Ishikawa (cell line): ENCODE measurements at regions not wholly inside any gene's neighbourhood (a gene's known extent, or its start where the extent isn't known, plus 50 kb on each side); places are given as distances from the start of the nearest gene placed in this dataset.

Experiments
- CEBPB ChIP-seq: IDR thresholded peaks from 2 replicates; pipeline ENCODE4 v1.6.1; 2012
- CREB1 ChIP-seq: IDR thresholded peaks from 2 replicates; pipeline ENCODE4 v1.6.1; 2012; ENCODE audit warnings: low read depth
- EGR1 ChIP-seq: IDR thresholded peaks from 2 replicates; pipeline ENCODE4 v1.6.1; 2012
- EP300 ChIP-seq: IDR thresholded peaks from 2 replicates; pipeline ENCODE4 v1.6.1; 2012; ENCODE audit warnings: borderline replicate concordance
- FOXM1 ChIP-seq: IDR thresholded peaks from 2 replicates; pipeline ENCODE4 v1.6.1; 2012; ENCODE audit warnings: low read depth, borderline replicate concordance
- NFIC ChIP-seq: IDR thresholded peaks from 2 replicates; pipeline ENCODE4 v1.6.1; 2012
- RAD21 ChIP-seq: IDR thresholded peaks from 2 replicates; pipeline ENCODE4 v1.6.1; 2012; ENCODE audit warnings: low read depth
- TAF1 ChIP-seq: IDR thresholded peaks from 2 replicates; pipeline ENCODE4 v1.6.1; 2012; ENCODE audit warnings: low read depth, mild to moderate bottlenecking
- TCF12 ChIP-seq: IDR thresholded peaks from 2 replicates; pipeline ENCODE4 v1.6.1; 2012; ENCODE audit warnings: low read depth
- TEAD4 ChIP-seq: IDR thresholded peaks from 2 replicates; pipeline ENCODE4 v1.6.1; 2012
- YY1 ChIP-seq: IDR thresholded peaks from 2 replicates; pipeline ENCODE4 v1.6.1; 2012; ENCODE audit warnings: low read depth
- ZBTB7A ChIP-seq: IDR thresholded peaks from 2 replicates; pipeline ENCODE4 v1.6.1; 2012; ENCODE audit warnings: low read depth
- TF ChIP-seq, protein P1 (sequence below): IDR thresholded peaks from 2 replicates; pipeline ENCODE4 v1.6.1; 2012
- TF ChIP-seq, protein P2 (sequence below): IDR thresholded peaks from 2 replicates; pipeline ENCODE4 v1.6.1; 2012; ENCODE audit warnings: low read depth, mild to moderate bottlenecking
- TF ChIP-seq, protein P3 (sequence below): IDR thresholded peaks from 2 replicates; pipeline ENCODE4 v1.6.1; 2012

DNA sequence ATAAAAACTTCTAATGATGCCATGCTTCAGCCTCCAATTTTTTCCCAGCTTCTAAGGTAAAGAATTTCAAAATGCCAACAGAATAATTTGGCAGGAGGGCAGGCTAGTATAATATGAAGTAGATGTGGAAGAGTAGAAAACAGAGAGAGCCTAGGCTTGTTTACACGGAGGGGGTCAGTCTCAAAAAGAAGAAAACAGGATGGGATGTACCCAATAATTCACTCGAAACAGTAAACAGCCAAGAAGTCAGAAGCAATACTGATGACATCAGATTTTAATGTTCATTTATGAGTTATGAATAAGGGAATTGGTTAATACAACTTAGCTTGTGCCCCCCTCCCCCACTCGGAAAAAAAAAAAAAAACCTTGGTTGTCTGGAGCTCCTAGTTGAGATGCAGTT, 422.5 kb downstream of the FOXO1 start:
- TF ChIP-seq, protein P1, sequence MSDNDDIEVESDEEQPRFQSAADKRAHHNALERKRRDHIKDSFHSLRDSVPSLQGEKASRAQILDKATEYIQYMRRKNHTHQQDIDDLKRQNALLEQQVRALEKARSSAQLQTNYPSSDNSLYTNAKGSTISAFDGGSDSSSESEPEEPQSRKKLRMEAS, result no peak
- no peak for TF ChIP-seq TCF12
- TF ChIP-seq, protein P2, sequence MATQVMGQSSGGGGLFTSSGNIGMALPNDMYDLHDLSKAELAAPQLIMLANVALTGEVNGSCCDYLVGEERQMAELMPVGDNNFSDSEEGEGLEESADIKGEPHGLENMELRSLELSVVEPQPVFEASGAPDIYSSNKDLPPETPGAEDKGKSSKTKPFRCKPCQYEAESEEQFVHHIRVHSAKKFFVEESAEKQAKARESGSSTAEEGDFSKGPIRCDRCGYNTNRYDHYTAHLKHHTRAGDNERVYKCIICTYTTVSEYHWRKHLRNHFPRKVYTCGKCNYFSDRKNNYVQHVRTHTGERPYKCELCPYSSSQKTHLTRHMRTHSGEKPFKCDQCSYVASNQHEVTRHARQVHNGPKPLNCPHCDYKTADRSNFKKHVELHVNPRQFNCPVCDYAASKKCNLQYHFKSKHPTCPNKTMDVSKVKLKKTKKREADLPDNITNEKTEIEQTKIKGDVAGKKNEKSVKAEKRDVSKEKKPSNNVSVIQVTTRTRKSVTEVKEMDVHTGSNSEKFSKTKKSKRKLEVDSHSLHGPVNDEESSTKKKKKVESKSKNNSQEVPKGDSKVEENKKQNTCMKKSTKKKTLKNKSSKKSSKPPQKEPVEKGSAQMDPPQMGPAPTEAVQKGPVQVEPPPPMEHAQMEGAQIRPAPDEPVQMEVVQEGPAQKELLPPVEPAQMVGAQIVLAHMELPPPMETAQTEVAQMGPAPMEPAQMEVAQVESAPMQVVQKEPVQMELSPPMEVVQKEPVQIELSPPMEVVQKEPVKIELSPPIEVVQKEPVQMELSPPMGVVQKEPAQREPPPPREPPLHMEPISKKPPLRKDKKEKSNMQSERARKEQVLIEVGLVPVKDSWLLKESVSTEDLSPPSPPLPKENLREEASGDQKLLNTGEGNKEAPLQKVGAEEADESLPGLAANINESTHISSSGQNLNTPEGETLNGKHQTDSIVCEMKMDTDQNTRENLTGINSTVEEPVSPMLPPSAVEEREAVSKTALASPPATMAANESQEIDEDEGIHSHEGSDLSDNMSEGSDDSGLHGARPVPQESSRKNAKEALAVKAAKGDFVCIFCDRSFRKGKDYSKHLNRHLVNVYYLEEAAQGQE, result no peak
- no peak for TF ChIP-seq TAF1
- no peak for TF ChIP-seq NFIC
- TF ChIP-seq ZBTB7A, result no peak
- no peak for TF ChIP-seq EP300
- TF ChIP-seq FOXM1, result no peak
- no peak for TF ChIP-seq YY1
- no peak for TF ChIP-seq RAD21
- no peak for TF ChIP-seq CREB1
- no peak for TF ChIP-seq TEAD4
- TF ChIP-seq CEBPB, result no peak
- TF ChIP-seq, protein P3, sequence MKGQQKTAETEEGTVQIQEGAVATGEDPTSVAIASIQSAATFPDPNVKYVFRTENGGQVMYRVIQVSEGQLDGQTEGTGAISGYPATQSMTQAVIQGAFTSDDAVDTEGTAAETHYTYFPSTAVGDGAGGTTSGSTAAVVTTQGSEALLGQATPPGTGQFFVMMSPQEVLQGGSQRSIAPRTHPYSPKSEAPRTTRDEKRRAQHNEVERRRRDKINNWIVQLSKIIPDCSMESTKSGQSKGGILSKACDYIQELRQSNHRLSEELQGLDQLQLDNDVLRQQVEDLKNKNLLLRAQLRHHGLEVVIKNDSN, result no peak
- TF ChIP-seq EGR1, result no peak

DNA sequence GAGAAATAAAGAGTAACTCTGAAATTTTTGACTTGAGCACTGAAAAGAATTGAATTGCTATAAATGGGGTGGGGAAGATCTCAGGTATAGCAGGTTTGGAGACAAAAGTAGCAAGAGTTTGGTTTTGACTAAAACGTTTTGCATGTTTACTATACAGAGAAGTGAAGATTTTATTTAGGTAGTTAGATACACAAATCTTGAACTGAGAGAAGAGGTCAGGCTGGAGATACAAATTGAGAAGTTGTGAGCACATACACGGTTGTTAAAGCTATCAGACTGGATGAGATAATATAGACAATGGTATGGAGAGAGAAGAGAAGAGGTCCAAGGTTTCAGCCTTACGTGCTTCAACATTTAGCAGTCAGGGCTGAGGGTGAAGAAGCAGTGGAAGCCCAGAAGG, 420.9 kb downstream of the FOXO1 start:
- no peak for TF ChIP-seq TAF1
- TF ChIP-seq YY1, result no peak
- no peak for TF ChIP-seq EGR1
- TF ChIP-seq, protein P3, result no peak
- no peak for TF ChIP-seq EP300
- TF ChIP-seq, protein P2, result no peak
- TF ChIP-seq TEAD4, result no peak
- TF ChIP-seq ZBTB7A, result no peak
- TF ChIP-seq, protein P1, result no peak

DNA sequence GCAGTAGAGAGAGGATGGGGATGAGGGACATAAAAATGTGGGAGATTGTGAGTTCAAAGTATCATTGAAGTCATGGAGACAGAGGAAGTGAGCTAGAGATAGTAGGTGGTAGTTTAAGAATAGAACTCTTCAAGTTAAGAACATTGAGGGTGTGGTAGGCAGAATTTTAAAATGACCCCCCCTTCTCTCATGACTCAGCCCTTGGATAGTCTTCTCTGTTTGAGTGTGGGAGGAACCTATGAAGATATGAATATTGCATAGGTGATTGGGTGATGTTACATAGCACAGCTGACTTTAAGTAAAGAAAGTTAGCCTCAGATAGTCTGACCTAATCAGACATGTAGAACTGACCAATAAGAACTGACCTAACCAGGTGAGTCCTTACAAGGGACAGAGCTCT, 418.6 kb downstream of the FOXO1 start:
- no peak for TF ChIP-seq FOXM1
- TF ChIP-seq, protein P2, result no peak
- TF ChIP-seq ZBTB7A, result no peak
- no peak for TF ChIP-seq EP300
- TF ChIP-seq TEAD4, result no peak
- no peak for TF ChIP-seq TAF1
- TF ChIP-seq, protein P1, result no peak
- TF ChIP-seq CREB1, result no peak
- no peak for TF ChIP-seq YY1
- TF ChIP-seq TCF12, result no peak
- TF ChIP-seq CEBPB, result no peak
- TF ChIP-seq NFIC, result no peak
- TF ChIP-seq, protein P3, result no peak
- no peak for TF ChIP-seq EGR1
- TF ChIP-seq RAD21, result no peak

DNA sequence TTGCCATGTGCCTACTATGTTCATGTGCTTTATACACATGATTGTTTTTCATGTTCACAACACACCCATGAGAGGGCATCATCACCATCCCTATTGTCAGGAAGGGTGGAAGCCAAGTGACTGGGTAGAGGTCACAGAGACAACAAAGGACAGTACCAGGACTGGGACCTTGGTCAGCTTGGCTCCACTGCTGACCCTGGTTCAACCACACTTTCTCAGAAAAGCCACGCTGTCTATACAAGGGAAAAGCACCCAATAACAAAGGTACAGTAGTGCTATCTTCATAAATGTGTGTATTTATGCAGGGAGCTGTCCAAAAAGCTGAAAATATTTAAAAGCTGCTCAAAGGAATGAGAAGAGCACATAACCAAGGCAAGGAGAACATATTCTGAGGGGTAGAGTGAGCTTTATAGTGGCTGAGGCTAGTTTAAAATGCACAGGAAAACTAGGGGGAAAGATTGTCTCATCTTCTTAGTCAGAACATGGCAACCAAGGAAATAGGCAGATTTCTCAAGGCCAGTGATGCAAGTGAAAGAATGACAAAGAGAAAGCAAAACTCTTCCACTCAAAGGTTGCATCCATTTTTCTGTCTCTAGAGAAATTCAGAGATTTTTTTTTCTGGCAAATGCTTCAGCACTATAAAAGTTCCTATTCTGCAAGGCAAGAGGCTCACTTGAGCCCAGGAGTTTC, 415.0 kb downstream of the FOXO1 start:
- no peak for TF ChIP-seq TAF1
- TF ChIP-seq, protein P2, result peak; percentile 67
